ENCODE measurements at regions not wholly inside any gene's neighbourhood (a gene's known extent, or its start where the extent isn't known, plus 50 kb on each side); places are given as distances from the start of the nearest gene placed in this dataset.

DNA sequence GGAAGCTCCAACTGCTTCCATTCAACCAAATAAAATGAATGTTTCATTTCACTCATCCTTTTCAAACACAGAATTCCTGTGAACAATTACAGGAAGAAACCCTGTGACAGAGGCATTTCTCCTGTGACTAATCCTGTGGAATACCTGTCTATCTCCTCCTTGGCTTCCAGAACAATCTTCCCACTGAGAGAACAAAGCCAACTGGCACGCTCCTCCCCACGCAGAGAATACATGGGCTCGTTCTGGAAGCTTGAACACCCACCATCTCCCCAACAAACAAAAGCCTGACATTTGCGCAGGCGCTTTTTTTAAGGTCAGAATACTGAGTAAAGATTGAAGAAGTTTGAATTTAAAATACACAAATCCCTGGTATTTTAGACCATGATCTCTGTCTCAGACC, 104.7 kb upstream of the SLC66A3 start:
- no peak for DNase-seq

DNA sequence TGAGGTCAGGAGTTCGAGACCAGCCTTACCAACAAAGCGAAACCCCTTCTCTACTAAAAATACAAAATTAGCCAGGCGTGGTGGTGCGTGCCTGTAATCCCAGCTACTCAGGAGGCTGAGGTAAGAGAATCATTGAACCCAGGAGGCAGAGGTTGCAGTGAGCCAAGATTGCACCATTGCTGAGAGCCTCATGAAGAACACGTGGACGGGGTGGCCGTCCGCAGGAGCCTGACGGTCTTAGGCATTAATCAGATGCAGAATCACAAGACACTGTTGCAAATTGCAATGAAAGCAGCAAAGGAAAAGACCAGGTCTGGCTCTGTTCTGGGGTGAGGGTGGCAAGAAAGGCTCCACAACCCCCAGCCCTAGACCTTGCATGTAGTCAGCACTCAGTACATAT, 104.0 kb upstream of the SLC66A3 start:
- DNase-seq, result no peak

DNA sequence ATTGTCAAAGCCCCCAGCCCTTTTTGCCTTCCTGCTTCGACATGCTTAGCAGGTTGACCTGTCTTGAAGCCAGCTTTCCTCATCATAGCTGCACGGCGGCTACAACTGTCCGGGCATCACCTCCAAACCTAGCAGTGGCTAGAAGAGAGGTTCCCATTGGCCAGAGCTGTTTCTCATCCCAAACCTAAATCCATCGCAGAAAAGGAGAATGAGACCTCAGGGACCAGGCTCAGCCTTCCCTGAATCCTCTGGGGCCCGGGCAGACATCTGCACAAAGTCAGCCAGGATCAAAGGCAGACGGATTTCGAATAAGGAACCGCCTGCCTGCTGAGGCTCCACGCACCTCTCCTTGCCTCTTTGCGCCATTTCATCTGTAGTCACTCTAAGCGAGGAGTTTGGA, 101.7 kb upstream of the SLC66A3 start:
- DNase-seq, result no peak

DNA sequence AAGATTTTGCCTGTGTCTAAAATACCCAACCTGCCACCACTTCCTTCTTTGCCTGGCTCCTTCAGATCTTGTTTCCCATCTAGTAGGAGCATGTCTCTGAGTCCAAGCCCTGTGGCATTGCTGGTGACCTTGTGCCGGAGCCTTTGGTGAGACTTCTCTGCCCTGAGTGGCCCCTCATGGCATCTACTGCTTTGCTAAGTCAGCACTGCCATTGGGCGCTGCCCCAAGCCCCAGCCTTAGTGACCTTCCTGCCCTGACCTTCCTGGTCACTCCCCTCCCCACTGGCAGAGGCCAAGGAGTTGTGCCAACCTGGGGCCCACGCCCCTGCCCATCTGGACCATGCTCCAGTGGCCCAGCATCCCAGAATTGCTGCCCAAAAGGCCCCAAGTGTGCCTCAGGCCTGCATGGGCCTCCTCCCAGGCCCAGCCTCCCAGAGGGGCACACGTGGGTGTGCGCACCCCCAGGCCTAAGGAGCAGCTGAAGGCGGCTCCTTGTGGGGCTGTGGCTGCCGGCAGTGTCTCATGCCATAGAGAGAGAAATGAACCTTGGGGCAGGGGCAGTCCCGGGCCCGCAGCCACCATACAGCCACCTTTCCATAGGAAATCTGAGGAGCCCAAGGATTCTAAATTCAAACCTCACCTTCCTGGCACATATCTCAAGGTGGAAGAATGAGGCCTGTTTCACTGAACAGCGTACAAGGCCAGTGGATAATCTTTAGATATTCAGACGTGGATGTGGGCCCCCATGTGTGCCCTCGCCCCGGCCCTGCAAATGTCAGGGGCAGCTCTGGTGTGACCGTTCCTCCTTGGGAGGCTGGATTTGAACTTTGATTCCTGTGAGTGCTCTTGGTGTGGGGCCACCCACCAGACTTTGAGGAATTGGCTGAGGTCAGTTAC, 100.2 kb upstream of the SLC66A3 start:
- DNase-seq, result no peak

DNA sequence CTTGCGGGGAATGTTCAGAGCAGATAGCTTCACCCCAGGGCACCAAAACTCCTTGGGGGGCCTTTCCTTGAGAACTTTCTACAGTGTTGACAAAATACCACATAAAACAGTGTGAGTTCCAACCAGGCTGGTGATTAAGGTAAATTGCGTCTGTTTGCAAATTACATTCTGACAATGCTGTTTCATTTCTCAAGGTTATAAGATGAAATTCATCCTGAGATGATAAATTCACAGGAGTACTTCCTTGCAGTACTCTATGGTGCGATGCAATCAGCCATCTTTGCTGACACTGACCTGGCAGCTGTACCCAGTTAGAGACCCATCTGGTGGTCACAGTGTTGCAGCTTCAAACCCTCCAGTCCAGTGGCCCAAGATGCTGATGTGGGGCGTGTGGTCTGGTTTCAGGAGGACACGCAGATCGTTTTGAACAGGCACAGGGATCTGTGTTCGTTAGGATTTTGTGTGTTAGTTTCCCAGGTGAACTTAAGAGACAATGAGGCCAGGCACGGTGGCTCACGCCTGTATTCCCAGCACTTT, 99.5 kb upstream of the SLC66A3 start:
- no peak for DNase-seq

DNA sequence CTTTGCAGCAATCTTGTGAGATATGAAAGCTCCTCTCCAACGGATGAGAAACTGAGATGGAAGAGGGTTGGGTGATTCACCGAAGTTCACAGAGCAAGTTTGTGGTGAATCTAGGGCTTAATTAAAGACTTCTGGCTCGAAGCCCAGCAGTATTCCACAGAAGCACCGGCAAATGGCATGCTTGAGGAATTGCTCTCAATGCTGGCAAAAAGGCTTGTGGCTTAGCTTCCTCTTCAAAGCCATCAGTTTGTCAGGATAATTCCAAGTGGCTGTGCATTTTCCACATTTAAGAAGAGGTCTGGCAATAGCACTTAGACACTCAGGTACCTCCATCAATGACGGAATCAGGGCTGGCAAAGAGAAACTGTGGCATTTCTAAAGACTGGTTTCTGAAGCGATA, 98.7 kb upstream of the SLC66A3 start:
- DNase-seq, result no peak

DNA sequence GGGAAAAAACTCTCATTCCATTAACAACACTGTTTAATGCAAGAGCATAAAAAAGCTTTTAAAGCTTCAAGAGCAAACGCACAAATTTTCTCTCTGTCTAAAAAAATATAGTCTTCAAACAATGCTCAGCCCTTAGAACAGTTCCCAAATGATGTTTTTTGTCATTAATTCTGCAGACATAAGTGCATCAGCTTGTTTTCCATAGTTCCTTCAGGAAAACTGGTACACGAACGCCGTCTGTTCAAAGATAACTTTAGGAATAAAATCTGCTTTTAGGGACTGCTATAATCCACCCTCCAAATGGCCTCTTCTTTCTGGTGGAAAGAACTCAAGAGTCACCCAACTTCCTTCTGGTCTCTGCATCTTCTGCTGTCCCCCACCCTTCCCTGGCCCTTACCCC, 98.2 kb upstream of the SLC66A3 start:
- no peak for DNase-seq

DNA sequence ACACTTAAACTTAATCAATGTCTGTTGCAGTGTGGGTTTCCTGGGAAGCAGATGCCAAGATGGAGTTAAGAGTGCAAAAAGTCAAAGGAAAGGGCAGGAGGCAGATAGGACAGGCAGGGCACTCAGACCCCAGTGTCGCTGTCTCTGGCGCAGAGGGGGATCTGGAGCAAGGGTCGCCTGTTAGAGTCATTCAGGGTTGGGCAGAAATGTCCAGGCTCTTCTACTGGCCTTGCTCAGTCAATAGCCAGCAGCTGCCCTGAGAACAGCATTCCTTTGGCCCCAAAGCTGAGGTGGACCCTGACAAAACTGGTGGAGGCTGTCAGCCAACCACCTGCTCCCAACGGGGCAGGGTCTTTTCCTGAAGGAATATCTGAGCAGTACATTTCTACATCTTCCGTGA, 97.1 kb upstream of the SLC66A3 start:
- DNase-seq, result no peak

DNA sequence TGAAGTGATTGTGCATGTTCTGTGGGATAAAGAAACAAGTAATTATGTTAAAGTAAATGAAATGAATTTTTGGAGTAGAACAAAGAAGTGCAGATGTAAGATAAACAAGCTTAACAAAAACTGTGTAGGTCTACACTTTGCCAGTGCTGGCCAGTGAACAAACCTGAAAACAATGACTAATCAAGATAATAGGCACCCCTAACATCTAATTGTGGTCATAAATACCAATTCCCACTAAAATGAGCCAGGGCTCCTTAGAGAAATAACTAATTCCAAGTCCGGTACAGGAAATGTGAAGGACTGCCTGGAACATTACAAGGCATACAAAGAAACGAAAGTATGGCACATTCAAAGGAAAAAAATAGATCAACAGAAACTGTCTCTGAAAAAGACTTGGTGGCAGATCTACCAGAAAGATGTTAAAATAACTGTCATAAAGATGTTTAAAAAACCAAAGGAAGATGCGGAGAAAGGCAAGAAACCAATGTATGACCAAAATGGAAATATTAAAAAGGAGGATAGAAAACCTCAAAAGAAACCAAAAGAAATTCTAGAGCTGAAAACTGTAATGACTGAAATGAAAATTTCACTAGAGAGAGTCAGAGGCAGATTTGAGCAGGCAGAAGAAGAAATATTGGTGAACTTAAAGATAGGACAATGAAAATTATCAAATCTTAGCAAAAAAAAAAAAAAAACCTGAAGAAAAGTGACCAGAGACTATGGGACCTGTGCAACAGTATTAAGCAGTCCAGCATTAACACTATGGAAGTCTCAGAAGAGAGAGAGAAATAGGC, 94.7 kb upstream of the SLC66A3 start:
- DNase-seq, result no peak

DNA sequence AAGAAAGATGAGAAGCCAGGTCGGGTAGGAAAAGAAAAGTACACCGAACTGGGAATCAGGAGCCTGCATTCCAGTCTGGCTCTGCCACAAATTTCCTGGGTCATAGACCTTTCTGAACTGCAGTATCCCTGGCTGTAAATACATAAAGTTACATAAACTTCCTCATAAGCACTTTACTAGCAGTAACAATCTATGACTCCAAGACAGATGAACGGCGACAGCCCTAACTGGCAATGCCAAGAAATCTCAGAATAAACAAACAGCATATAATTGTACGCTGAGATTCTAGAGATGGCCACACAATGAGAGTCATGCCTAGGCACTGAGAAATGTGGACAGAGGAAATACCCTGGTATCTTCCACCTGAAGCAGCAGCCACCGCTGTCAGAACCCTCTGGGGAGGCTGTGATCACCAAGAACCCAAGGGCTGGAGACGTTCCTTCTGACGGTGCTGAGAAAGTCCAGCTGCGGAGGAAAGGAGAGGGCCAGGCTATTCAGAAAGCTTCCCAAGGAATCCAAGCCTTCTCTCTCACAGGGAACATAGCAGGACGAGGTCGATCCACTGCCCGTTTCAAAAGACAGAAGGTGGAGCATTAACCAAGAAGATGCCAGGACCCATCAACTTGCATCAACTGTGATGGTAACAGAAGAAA, 89.3 kb upstream of the SLC66A3 start:
- DNase-seq, result no peak

DNA sequence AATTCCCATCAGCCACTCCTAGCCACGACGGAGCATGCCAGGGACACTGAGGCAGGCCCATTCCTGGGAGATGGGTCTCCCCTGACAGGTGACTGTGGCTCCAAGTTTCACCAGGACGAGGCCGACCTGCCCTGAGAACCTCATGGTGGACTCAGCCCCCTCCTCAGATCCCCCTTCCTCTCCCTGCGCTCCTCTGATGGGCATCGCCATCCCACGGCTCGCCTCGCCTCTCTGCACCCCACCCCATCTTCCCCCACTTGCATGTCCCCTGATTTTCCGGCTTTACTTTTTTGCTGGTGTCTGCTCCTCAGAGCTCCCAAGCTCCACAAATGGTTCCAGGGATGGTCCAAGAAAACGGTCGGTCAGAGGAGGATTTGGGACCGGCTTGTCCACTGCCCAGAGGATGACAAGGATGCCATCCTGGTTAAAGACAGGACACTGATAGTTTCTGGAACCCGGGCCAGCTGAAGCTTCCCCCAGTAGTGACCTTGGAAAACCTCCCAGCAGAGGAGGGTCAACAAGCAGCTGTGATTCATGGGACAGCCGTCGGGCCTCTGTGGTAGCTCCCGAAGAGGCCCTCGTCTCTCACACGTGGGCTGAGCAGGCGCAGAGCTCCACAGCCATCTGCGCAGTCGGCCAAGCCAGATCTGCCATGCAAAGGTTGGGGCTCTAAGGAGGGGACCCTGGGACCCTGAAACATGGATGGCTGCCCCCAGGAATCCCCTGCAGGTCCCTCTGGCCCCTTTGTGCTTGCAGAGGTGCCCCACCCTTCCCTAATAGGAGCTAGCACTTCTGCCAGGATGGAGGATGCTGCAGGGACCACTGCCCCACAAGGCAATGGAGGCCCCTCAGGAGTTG, 87.8 kb upstream of the SLC66A3 start:
- no peak for DNase-seq

DNA sequence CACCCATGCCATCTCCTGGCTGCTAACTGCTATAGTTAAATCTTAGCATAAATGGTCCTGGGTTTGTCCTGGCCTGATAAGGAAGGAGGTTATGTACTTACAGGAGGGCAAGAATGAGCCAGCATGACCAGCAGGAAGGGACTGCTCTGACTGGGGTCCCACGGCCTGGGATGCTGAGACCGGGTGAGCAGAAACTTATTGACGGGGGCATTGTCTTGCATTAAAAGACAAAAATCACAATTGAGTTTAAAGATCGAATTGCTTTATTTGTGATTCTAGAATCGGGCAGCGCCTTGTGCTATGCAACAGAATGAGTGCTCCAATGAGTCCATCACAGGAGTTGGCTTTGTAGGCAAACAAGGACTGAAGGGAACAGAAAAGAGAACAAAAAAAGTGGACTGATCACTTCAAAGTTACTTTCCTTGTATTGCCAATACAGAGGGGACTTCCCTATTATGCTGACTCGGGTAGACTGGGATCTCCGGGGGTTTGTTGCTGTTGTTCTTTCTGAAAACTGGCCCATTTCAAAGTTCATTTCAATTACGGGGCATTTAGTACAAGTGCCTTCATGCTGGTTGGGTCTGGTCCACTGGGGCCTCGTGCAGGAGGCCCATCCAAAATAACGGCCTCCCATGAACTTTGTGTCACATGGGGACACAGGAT, 87.1 kb upstream of the SLC66A3 start:
- no peak for DNase-seq

DNA sequence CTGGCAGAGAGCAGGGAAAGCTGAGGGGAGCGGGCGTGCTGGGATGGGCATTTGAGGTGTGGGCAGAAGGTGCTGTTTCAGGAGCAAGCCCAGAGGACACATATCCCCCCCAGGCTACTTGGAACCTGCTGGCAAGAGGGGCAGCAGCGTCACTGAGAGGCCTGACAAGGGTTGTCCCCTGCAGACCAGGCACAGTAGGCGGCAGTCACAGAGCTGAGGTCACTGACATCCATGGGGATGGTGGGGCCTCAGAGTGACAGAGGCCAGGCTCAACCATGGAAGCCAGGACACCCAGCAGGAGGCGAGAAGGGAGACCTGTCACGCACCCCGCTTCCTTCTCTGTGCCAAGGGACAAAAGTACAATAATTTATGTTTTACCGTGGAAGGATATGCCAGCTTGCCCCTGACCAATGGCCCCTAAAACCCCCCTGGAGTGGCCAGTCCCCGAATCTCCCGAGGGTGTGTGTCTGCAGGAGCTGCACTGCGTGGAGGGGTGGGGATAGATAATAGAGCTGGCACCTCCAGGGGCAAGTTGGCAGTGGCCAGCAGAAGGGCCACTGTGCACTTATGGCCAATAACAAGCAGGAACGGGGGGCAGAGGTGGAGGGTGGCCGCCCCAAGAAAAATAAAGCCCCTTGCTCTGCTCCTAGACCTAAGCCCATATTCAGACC, 86.3 kb upstream of the SLC66A3 start:
- no peak for DNase-seq

DNA sequence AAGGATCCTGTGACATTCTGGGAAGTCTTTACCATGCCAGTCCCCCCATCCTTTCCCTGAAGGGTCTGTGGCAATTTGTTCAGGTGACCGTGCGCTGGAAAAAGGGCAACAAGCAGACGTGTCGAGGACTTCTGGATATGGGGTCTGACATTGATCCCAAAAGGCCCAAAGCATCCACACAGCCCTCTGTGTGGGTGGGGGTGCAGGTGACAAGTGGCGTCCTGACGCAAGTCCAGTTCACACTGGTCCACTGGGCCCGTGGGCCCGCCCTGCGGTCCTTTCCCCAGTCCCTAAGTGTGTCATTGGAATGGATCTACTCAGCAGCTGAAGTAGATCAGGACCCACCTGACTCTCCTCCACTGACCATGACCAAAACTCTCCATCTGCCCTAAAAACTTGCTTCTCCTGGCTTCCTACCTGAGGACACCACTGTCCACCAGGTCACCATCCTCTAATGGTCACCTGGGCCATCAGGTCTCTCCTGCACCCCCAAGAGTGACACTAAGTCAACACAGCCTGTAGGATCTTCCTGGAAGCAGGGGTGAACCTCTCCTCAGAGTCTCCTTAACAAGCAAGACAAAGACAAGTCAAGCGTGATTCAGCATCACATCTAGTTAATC, 85.6 kb upstream of the SLC66A3 start:
- DNase-seq, result no peak

DNA sequence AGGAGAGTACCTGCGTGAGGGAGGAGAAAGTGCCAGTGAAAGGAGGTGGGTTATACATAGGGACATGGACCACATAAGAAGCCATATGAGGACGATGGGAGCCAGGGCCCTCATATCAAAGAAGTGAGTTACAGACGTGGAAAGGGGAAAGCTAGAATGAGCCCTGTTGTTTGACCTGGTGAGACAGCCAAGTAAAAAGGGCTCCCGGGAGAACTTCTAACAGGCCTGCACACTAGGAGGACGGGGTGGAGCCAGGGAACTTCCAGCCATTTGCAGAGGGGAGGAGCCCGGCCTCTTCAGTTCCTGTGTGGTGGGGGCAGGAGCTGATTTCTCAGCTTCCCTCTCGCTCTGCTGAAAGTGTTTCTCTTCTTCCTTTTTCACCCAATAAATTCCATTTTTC, 84.1 kb upstream of the SLC66A3 start:
- DNase-seq, result no peak

DNA sequence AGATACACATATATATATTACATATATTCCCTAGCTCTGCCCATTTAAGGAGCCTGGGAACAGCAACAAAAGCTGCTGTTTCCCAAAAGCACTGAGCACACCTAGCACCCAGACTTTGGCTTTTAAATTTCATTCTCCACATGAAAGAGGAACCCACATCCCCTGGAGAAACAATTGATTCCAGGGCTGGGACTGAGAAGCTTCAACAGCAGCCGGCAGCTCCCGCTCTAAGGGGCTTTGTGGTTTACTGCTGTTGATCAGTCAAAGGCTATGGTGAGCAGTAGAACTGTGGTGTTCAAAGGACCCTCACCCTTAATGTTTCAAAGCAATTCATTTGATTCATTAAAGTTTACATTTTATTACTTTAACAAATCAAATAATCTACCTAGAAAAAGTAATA, 83.3 kb upstream of the SLC66A3 start:
- no peak for DNase-seq

DNA sequence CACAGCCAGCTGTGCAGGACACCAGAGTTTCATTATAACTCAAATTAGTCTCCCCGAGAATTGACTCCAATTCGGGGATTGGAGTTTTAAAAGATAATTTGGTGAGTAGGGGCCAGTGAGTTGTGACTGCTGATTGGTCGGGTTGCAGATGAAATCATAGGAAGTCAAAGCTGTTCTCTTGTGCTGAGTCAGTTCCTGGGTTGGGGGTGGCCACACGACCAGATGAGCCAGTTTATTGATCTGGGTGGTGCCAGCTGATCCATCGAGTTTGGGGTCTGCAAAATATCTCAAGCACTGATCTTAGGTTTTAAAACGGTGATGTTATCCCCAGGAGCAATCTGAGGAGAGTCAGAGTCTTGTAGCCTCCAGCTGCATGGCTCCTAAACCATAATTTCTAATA, 82.7 kb upstream of the SLC66A3 start:
- DNase-seq, result no peak

DNA sequence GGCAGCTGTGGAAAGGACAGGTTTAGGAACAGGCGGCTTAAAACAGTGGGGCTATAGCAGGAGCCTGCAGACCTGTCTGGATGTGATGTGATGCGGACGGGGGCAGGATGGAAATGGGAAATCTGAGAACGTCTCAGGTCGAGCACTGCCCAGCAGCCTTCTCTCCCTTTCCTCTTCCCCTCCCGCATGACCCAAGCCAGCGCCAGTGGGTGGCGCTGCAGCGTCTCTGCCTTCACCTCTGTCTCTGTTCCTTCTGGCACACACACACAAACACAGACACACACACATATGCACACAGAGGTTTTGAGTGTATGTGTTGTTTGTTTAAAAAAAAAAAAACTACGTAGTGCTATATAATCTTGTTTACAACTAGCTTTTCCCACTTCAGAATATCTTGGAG, 82.0 kb upstream of the SLC66A3 start:
- DNase-seq, result no peak

DNA sequence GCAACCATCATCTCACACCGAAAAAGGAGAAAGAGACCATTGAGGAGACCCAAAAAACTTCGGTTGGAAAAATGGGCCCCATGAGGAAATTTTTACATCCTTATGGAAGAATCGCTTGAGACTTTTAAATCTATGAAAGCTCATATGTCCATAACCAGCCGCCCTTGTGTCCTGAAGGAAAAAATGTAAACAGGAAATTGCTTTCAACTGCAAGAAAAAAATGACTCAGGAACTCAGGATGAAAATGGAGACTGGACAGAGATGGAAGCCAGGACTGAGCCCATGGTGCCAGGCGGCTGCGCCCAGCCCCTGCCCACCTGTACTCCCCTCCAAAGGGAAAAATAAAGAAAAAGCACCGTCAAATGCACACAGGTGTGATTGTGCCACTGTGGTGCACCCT, 81.5 kb upstream of the SLC66A3 start:
- no peak for DNase-seq

DNA sequence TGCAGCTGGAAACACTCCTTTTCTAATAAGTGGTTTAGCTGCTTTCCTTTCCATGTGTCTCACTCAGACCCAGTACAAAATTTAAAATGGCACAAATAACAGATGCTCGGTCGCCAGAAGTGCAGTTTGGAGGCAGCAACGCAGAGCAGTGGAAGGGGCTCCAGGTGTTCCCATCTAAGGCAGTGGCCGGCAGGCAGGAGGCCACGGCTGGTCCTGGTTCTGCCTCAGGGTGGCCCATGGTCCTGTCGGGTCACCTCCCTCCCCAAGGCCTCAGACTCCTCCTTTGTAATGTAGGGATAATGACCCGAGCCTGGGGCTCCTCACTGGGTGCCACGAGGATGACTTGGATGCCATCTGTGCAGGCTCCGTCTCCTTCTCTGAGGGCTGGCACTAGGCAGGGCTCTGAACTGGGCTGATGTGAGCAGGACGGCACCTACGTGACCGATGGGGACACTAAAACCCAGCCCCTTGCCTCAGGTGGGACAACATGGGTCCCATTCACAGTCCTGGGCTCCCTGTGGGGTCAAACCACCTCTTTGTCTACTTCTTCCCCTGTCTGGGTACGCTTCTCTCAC, 80.9 kb upstream of the SLC66A3 start:
- no peak for DNase-seq

DNA sequence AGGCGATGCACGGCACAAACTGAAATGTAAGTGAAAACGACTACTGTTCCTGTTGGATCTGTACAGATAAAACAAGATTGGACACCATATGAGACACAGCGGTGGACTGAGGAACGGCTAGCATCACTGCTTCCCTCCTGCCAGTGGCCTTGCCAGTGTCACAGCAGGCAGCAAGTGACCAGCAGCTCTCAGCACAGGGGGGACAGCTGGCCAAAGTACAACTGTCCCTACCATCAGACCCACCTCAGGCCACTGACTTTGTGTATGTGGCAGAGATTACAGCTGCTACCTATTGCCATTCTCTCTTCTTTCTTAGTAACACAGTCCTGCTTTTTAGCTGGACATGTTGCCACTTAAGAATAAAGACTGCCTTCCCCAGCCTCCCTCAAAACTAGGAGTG, 80.0 kb upstream of the SLC66A3 start:
- DNase-seq, result no peak
